ENCODE measurements at regions not wholly inside any gene's neighbourhood (a gene's known extent, or its start where the extent isn't known, plus 50 kb on each side); places are given as distances from the start of the nearest gene placed in this dataset.
"Not testable (repeated sequence)": the region's sequence is repeated elsewhere in the genome, so short reads cannot be mapped to it uniquely, and the experiment has no call there.

DNA sequence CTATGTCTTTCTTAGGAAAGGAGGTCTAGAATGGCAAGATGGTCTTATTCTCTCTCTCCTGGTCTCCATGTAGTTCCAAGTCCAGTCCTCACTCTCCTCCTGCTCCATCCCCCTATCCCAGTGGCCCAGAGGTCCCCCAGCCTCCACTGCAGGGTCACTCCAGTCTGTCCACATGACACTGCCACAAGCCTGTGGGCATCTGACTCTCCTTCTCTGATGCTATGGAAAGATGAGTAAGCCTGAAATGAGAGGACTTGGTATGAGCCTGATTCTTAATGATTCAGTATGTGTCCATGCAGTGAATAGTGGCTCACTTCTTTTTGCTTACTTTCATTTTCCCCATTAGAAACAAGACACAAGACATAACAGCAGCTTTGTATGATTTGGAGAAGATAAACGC, 516.8 kb upstream of the ADGRL3 start:
- H3K27me3 Mint-ChIP-seq: no peaks in the 10 kb centered on the region
- H3K4me1 Mint-ChIP-seq (ENCODE audit: low read depth): no peaks in the 10 kb centered on the region
- DNase-seq: no peak
- H3K9me3 Mint-ChIP-seq: peaks cover 10% of the 10 kb centered on the region
- no peaks in the 10 kb centered on the region for H3K36me3 Mint-ChIP-seq (ENCODE audit: low read depth)
- no peak overlapping the region for H3K4me3 Mint-ChIP-seq
- no peak overlapping the region for H3K27ac Mint-ChIP-seq

DNA sequence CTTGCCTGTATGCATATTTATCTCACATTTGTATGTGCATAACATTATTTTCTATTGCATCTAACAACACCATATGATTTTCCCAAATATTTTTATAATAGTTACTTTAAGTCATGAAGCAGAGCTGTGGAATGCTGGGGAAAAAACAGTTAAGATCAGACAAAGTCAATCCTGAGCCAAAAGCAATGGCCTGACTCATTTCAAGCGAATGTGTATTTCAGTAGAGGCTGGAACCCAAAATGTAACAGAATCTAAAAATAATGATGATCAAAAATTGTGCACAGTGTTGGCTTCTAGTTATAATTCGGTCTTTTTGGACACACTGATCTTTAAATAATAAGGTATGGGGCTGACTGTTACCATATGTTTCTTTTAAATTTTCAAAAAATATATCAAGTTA, 516.2 kb upstream of the ADGRL3 start:
- DNase-seq: no peak
- no peak overlapping the region for H3K27ac Mint-ChIP-seq
- H3K36me3 Mint-ChIP-seq (ENCODE audit: low read depth): no peaks in the 10 kb centered on the region

DNA sequence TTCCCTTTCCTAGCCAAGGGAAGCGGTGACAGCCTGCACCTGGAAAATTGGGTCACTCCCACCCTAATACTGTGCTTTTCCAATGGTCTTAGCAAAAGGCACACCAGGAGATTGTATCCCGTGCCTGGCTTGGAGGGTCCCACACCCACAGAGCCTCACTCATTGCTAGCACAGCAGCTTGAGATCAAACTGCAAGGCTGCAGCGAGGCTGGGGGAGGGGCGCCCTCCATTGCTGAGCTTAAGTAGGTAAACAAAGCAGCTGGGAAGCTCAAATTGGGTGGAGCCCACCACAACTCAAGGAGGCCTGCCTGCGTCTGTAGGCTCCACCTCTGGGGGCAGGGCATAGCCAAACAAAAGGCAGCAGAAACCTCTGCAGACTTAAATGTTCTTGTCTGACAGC, 504.1 kb upstream of the ADGRL3 start:
- H3K4me1 Mint-ChIP-seq (ENCODE audit: low read depth); DNase-seq; H3K4me3 Mint-ChIP-seq; H3K27ac Mint-ChIP-seq; H3K27me3 Mint-ChIP-seq; H3K36me3 Mint-ChIP-seq (ENCODE audit: low read depth); H3K9me3 Mint-ChIP-seq: not testable (repeated sequence)

More for the DNA sequence above, 516.2 kb upstream of the ADGRL3 start:
- no peaks in the 10 kb centered on the region for H3K27me3 Mint-ChIP-seq
- H3K4me1 Mint-ChIP-seq (ENCODE audit: low read depth): no peaks in the 10 kb centered on the region
- peaks cover 8% of the 10 kb centered on the region for H3K9me3 Mint-ChIP-seq
- H3K4me3 Mint-ChIP-seq: no peak overlapping the region

DNA sequence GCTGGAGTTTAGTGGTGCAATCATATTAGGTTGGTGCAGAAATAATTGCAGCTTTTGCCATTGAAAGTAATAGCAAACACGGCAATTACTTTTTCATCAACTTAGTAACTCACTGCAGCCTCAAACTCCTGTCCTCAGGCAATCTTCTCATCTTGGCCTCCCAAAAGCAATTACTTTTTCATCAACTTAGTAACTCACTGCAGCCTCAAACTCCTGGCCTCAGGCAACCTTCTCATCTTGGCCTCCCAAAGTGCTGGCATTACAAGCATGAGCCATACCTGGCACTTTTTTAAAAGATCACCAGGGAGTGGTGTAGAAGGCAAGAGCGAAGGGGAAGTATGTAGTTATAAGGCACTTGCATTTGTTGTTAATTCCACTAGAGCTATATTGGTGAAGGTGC, 491.1 kb upstream of the ADGRL3 start:
- Mint-ChIP-seq H3K27ac (no peak overlapping the region), H3K27me3 (no peaks in the 10 kb centered on the region), H3K9me3 (peaks cover 3% of the 10 kb centered on the region), H3K4me1 (ENCODE audit: low read depth) (no peaks in the 10 kb centered on the region), H3K36me3 (ENCODE audit: low read depth) (no peaks in the 10 kb centered on the region), H3K4me3 (no peak overlapping the region)
- no peak for DNase-seq

DNA sequence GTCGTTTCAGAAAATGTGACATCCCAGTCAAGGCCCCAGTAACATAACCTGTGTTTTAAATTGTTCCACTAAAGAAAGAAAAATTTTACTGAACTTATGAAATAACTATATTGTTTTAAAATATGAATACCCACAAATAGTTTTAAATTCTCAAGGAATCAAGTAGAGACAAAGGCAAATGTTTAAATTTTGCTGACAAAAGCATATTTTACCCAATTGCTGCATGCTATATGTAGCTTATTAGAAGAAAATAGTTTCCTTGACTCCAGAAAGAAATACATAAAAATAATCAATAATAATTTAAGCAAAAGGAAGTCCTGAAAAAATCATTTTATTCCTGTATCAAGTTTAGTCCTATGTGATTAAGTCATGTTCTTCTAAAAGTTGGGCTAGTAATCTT, 481.3 kb upstream of the ADGRL3 start:
- no peaks in the 10 kb centered on the region for H3K4me1 Mint-ChIP-seq (ENCODE audit: low read depth)
- peaks cover 8% of the 10 kb centered on the region for H3K9me3 Mint-ChIP-seq
- H3K27me3 Mint-ChIP-seq: no peaks in the 10 kb centered on the region
- no peak overlapping the region for H3K27ac Mint-ChIP-seq
- DNase-seq: no peak
- no peaks in the 10 kb centered on the region for H3K36me3 Mint-ChIP-seq (ENCODE audit: low read depth)
- H3K4me3 Mint-ChIP-seq: no peak overlapping the region

DNA sequence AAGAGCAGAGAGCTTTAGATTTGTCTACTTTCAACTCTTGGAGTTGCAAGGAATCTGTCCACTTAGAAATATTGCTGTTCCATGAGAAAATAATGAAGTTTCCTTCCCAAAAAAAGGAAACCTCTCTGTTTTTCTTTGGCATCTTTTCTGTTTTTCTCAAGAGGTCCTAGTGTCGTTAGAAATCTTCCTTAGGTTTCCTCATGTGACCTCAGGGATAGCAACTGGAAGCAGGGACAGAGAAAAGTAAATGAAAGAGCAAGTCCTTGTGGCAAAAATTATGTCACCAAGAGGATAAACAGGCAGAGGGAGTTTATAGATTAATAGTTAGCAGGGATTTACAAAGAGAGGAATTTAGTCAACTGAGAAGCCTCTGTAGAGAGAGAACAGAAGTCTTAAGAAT, 478.4 kb upstream of the ADGRL3 start:
- Mint-ChIP-seq H3K27me3 (no peaks in the 10 kb centered on the region), H3K36me3 (ENCODE audit: low read depth) (no peaks in the 10 kb centered on the region), H3K27ac (no peak overlapping the region), H3K4me3 (no peak overlapping the region), H3K9me3 (peaks cover 6% of the 10 kb centered on the region), H3K4me1 (ENCODE audit: low read depth) (no peaks in the 10 kb centered on the region)
- no peak for DNase-seq

DNA sequence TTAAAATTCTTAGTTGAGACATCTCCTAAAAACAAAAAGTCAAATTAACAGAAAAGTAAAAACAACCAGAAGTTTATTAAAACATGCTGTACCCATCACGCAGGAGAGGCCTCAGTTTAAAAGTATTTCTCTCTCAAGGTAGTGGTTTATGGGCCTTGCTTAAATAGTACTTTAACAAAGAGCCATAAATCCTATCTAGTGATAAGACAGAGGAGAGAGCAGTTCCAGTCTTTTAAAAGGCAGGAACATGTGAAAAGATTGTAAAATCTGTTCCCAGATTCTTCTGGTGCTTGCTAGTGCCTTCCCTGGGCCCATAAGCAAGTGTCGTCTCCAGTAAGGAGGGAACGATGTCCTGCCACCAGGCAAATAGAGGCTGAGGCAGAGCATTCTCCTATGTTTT, 476.3 kb upstream of the ADGRL3 start:
- DNase-seq: no peak
- H3K4me1 Mint-ChIP-seq (ENCODE audit: low read depth): no peaks in the 10 kb centered on the region

DNA sequence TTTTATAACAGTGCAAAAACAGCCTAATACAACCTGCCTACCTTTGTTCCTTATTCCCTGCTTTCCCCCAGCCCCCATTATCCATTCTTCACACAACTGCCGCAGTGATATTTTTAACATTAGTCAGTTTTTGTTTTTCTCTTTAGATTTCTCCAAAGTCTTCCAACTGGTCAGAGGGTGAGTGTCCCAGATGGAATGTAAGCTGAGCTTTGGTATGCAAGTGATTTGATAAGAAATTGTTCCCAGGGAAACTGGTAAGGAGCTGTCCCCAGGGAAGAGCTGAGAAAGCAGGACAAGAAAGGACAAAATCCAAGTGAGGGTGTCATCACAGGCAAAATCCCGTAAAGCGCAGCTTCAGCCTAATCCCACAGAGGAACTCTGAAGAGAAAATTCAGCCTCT, 475.5 kb upstream of the ADGRL3 start:
- no peak overlapping the region for H3K4me3 Mint-ChIP-seq
- no peaks in the 10 kb centered on the region for H3K27me3 Mint-ChIP-seq
- no peak overlapping the region for H3K27ac Mint-ChIP-seq
- DNase-seq: no peak
- H3K4me1 Mint-ChIP-seq (ENCODE audit: low read depth): no peaks in the 10 kb centered on the region
- peaks cover 6% of the 10 kb centered on the region for H3K9me3 Mint-ChIP-seq
- H3K36me3 Mint-ChIP-seq (ENCODE audit: low read depth): no peaks in the 10 kb centered on the region

More for the DNA sequence above, 476.3 kb upstream of the ADGRL3 start:
- Mint-ChIP-seq H3K27me3 (no peaks in the 10 kb centered on the region), H3K9me3 (peaks cover 6% of the 10 kb centered on the region), H3K4me3 (no peak overlapping the region), H3K27ac (no peak overlapping the region), H3K36me3 (ENCODE audit: low read depth) (no peaks in the 10 kb centered on the region)

DNA sequence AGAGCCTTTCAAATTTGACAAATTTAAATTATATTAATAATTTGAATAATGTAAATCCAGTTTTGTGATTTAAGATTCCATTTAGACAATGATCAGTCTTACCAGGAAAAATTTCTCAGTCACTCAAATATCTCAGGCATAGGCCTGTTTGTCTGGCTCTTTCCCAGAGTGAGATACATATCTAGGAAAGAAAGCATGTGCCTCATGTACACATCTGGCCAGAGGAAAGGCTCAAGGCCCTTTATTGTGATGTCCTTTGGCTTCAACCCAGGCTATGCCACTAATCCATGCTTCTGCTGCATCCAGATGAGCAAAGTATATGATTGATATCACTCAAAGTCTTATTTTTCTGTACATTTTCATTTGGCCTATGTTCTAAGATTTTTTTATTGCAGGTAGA, 473.3 kb upstream of the ADGRL3 start:
- DNase-seq: no peak
- H3K27ac Mint-ChIP-seq: no peak overlapping the region
- no peaks in the 10 kb centered on the region for H3K27me3 Mint-ChIP-seq
- H3K9me3 Mint-ChIP-seq: peaks cover 6% of the 10 kb centered on the region
- no peaks in the 10 kb centered on the region for H3K36me3 Mint-ChIP-seq (ENCODE audit: low read depth)
- no peak overlapping the region for H3K4me3 Mint-ChIP-seq
- H3K4me1 Mint-ChIP-seq (ENCODE audit: low read depth): no peaks in the 10 kb centered on the region

DNA sequence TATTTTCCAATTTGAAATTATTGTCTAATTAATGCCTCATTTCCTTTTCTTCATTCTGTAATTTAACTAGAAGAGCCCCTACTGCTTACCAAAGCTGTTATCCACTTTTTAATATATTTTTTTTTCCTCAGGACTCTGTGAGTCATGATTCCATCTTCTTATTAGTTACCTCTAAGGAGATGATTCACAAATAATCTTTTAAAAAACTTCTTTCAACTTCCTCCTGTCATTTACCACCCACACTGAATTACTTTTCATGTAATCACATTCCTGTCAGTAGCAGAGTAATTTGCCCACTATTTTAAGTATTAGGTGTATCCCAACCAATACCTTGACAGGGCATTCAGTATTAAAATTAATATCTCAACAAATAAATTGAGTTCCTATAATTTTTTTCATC, 470.9 kb upstream of the ADGRL3 start:
- Mint-ChIP-seq H3K36me3 (ENCODE audit: low read depth) (no peaks in the 10 kb centered on the region), H3K4me1 (ENCODE audit: low read depth) (no peaks in the 10 kb centered on the region), H3K27me3 (no peaks in the 10 kb centered on the region), H3K27ac (no peak overlapping the region), H3K4me3 (no peak overlapping the region), H3K9me3 (peaks cover 14% of the 10 kb centered on the region)
- DNase-seq: no peak

DNA sequence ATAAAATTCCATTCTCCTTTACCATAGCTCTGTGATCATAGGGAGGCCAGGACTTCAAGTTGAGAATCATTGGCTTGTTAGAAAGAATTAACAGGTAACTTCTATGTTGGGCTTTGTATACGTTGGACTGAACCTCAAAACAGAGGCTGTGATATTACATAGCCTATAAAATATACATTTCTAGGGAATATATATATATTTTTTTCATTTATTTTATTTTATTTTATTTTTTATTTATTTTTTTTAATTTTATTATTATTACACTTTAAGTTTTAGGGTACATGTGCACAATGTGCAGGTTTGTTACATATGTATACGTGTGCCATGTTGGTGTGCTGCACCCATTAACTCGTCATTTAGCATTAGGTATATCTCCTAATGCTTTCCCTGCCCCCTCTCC, 470.4 kb upstream of the ADGRL3 start:
- H3K27ac Mint-ChIP-seq; H3K27me3 Mint-ChIP-seq; H3K36me3 Mint-ChIP-seq (ENCODE audit: low read depth); H3K4me1 Mint-ChIP-seq (ENCODE audit: low read depth); H3K4me3 Mint-ChIP-seq; DNase-seq: not testable (repeated sequence)
- peaks cover 17% of the 10 kb centered on the region for H3K9me3 Mint-ChIP-seq

DNA sequence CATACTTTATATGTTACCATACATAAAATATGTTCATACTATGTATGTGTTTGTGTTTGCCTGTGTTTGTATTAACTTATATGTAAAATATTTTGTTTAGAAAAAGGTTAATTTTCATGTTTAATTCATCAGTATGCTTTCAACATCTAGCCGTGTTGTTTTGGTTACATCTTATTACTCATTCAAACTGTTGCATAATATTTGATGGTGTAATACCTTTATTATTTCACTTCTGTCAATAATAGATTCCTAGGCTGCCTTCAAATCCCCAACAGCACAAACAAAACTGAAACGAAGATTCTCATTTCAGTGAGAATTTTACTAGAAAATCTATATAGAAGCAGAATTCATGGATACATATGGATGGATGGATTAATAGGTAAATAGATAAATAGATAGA, 462.3 kb upstream of the ADGRL3 start:
- no peaks in the 10 kb centered on the region for H3K36me3 Mint-ChIP-seq (ENCODE audit: low read depth)
- H3K4me3 Mint-ChIP-seq: no peak overlapping the region
- peaks cover 32% of the 10 kb centered on the region for H3K9me3 Mint-ChIP-seq
- H3K27me3 Mint-ChIP-seq: no peaks in the 10 kb centered on the region
- no peaks in the 10 kb centered on the region for H3K4me1 Mint-ChIP-seq (ENCODE audit: low read depth)
- H3K27ac Mint-ChIP-seq: no peak overlapping the region
- no peak for DNase-seq

DNA sequence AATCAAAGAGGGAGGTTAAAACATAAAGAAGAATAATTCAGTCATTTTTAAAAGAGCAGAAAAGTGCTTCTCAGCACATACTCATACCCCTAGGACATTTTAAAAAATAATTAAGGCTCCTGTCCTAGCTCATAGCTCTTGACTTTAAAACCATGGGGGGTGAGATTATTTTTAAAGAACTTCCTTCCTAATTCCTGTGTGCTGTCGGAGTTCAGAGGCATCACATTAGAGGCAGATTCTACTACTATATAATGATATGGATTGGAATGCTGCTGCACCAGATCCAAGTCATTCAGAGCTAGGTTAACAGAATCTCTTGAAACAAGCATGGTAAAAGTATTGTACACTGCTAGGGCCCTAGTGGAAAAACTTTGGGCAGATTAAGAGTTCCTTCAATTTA, 456.5 kb upstream of the ADGRL3 start:
- DNase-seq: no peak
- Mint-ChIP-seq H3K27me3 (no peaks in the 10 kb centered on the region), H3K36me3 (ENCODE audit: low read depth) (no peaks in the 10 kb centered on the region), H3K9me3 (peaks cover 14% of the 10 kb centered on the region), H3K4me3 (no peak overlapping the region), H3K27ac (no peak overlapping the region), H3K4me1 (ENCODE audit: low read depth) (no peaks in the 10 kb centered on the region)

DNA sequence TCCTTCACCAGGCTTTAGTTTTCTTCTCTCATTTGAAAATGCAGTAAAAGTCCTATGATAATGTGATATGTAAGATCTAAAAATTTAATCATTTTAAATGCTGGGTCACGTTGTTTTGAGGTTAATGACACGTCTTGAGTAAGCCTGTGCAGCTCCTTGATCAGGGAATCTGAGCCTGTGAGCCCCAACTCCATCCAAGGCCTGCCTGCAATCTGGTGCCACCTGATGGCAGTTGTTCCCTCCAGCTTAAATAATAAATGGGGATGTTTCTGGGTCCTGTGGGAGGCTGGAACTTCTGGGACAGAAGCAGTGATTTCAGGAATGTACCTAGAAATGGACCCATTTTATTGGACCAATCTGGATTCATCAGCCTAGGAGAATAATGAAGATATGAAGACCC, 455.4 kb upstream of the ADGRL3 start:
- DNase-seq: no peak
- Mint-ChIP-seq H3K27me3 (no peaks in the 10 kb centered on the region), H3K9me3 (peaks cover 18% of the 10 kb centered on the region), H3K36me3 (ENCODE audit: low read depth) (no peaks in the 10 kb centered on the region), H3K27ac (no peak overlapping the region), H3K4me3 (no peak overlapping the region), H3K4me1 (ENCODE audit: low read depth) (no peaks in the 10 kb centered on the region)

DNA sequence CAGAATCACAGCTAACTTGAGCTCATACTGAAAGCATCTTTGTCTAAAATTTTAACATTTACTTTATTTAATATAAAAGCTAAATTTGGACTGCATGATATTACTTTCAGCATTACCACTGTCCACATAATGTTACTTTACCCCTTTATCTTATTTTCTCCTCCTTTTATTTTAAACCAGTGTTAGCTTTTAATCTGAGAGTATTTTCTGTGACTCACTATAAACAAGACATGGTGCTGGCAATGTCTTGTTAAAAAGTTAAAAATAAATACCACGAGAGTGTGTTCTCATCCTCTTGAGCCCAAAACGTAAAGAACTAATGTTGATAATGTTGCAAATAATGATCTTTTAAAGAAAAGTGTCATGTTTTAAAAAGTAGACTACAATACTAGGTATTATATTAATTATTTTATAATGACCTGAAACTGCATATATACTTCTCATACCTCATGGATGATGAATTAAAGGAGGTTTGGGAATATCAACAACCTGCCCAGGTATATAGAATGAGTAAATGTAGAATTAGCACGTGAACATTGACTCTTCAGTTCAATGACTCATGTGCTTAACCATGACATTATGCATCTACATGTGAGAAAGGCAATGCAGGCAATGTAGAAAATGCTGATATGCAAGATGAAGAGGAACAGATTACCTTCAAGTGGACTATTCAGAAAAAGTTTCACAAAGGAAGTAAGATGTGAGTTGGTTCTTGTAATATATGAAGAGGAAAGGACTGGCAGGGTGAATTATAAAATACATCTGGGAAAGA, 454.1 kb upstream of the ADGRL3 start:
- DNase-seq: no peak
- Mint-ChIP-seq H3K4me3 (no peak overlapping the region), H3K4me1 (ENCODE audit: low read depth) (no peaks in the 10 kb centered on the region), H3K27me3 (no peaks in the 10 kb centered on the region), H3K36me3 (ENCODE audit: low read depth) (no peaks in the 10 kb centered on the region), H3K9me3 (peaks cover 26% of the 10 kb centered on the region), H3K27ac (no peak overlapping the region)

DNA sequence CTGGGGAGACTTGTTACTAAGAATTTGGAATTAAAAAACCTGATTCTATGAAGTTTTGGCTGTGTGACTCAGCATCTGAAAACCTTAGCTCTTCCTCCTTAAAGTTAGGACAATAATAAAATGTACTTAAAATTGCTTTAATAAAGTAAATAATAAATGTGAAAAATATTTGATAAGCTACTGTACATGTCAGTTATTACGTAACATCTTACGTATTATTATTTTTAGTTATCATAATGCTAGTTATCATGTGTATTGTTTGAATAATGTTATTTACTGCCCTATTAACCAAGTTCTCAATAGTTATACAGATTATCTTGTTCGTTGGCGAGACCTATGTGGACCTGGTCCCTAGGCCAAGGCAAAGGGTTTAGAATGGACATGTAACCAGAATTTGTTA, 449.2 kb upstream of the ADGRL3 start:
- peaks cover 38% of the 10 kb centered on the region for H3K9me3 Mint-ChIP-seq
- no peak for DNase-seq
- H3K36me3 Mint-ChIP-seq (ENCODE audit: low read depth): no peaks in the 10 kb centered on the region
- H3K27me3 Mint-ChIP-seq: no peaks in the 10 kb centered on the region
- H3K4me3 Mint-ChIP-seq: no peak overlapping the region
- no peak overlapping the region for H3K27ac Mint-ChIP-seq
- no peaks in the 10 kb centered on the region for H3K4me1 Mint-ChIP-seq (ENCODE audit: low read depth)
